Heart left ventricle (tissue), 13 donors: ENCODE measurements at regions not wholly inside any gene's neighbourhood (a gene's known extent, or its start where the extent isn't known, plus 50 kb on each side); places are given as distances from the start of the nearest gene placed in this dataset.

Source experiments
- CTCF ChIP-seq, 12 donors: fragments of 200-600 bp; sonication (generic) in 4 of 12; IDR thresholded peaks; one replicate each; pipeline versions ENCODE4 v1.5.0 to v1.8.0; 2018 to 2022; ENCODE audit warnings: antibody characterized with exemption in 12 of 12, mild to moderate bottlenecking in 5 of 12
- POLR2A ChIP-seq, 2 donors: fragments of 450-650 bp; IDR thresholded peaks; one replicate each; pipeline ENCODE4 v1.6.1; 2017; ENCODE audit warnings: antibody characterized with exemption in 2 of 2, mild to moderate bottlenecking in 2 of 2, moderate library complexity in 2 of 2
- donor health status: ischemic (EF 13 %, LVEDD 7.1; RV severe dilation, severe dysfunction).
- donor health status: DM: no; HTN: yes; CAD: no.
- donor health status: DM: no; HTN: no; CAD: no.
- donor health status: ischemic (EF 25% LVEDD 6.9; RV normal size, moderate dysfunction).
- donor health status: ischemic (EF 25% LVEDD 5.7; RV mildly dilated, moderate dysfunction).
- donor health status: ischemic (EF 35%, LVEDD 5.7; RV mildly dilated, moderate dysfunction).
- donor health status: nonischemic (EF 11% LVEDD 7.7; RV severe dilation, severe dysfunction).
- donor health status: DM: yes; HTN: yes; CAD: no.
- donor health status: PGD.
- donor health status: ischemic (EF 29% LVEDD 5.4; RV normal size, mild dysfunction).
- donor health status: nonischemic (EF 23%, LVEDD 6.1; RV moderate dilation, normal function).

- TF ChIP-seq CTCF (IDR thresholded peaks at IDR 0.05): no peak
- TF ChIP-seq POLR2A (IDR thresholded peaks at IDR 0.05): no peak
Observed at GRCh38 chrX:39397561-39398199, 596.4 kb downstream of the MID1IP1 start.
